RPMI8226 (cell line): ENCODE measurements at regions not wholly inside any gene's neighbourhood (a gene's known extent, or its start where the extent isn't known, plus 50 kb on each side); places are given as distances from the start of the nearest gene placed in this dataset.
"Not testable (repeated sequence)": the region's sequence is repeated elsewhere in the genome, so short reads cannot be mapped to it uniquely, and the experiment has no call there.

ENCODE experiments used
- DNase-seq: peaks from one replicate; pipeline ENCODE4 v3.0.0-alpha.2; 2015

- DNase-seq = not testable (repeated sequence)
Observed at GRCh38 chr9:2279138-2279537, 264.0 kb downstream of the SMARCA2 start.

- DNase-seq = no peak
Observed at GRCh38 chr9:2281031-2281802, 266.1 kb downstream of the SMARCA2 start.

- no peak for DNase-seq
Observed at GRCh38 chr9:2281803-2282185, 266.6 kb downstream of the SMARCA2 start.

GRCh38 chr9:2284770-2285169 is 269.6 kb downstream of the SMARCA2 start:
- no peak for DNase-seq

GRCh38 chr9:2285416-2286332 is 270.5 kb downstream of the SMARCA2 start:
- no peak for DNase-seq

- no peak for DNase-seq
Observed at GRCh38 chr9:2286333-2286705, 271.2 kb downstream of the SMARCA2 start.

- DNase-seq = no peak
Observed at GRCh38 chr9:2286825-2287455, 271.8 kb downstream of the SMARCA2 start.

- no peak for DNase-seq
Observed at GRCh38 chr9:2288309-2288708, 273.2 kb downstream of the SMARCA2 start.

- DNase-seq = no peak
Observed at GRCh38 chr9:2289263-2289662, 274.1 kb downstream of the SMARCA2 start.

- no peak for DNase-seq
Observed at GRCh38 chr9:2290382-2290781, 275.2 kb downstream of the SMARCA2 start.

- DNase-seq = no peak
Observed at GRCh38 chr9:2291980-2292704, 277.0 kb downstream of the SMARCA2 start.

GRCh38 chr9:2292733-2293132 is 277.6 kb downstream of the SMARCA2 start:
- no peak for DNase-seq

- DNase-seq = no peak
Observed at GRCh38 chr9:2297771-2298170, 282.6 kb downstream of the SMARCA2 start.

- DNase-seq = no peak
Observed at GRCh38 chr9:2298217-2298616, 283.1 kb downstream of the SMARCA2 start.

GRCh38 chr9:2299156-2299842 is 284.2 kb downstream of the SMARCA2 start:
- no peak for DNase-seq

GRCh38 chr9:2299843-2300205 is 284.7 kb downstream of the SMARCA2 start:
- DNase-seq = no peak

GRCh38 chr9:2300325-2300724 is 285.2 kb downstream of the SMARCA2 start:
- DNase-seq = no peak

- no peak for DNase-seq
Observed at GRCh38 chr9:2302606-2303005, 287.5 kb downstream of the SMARCA2 start.

GRCh38 chr9:2303056-2303455 is 287.9 kb downstream of the SMARCA2 start:
- no peak for DNase-seq

GRCh38 chr9:2307480-2307879 is 292.3 kb downstream of the SMARCA2 start:
- no peak for DNase-seq

- no peak for DNase-seq
Observed at GRCh38 chr9:2311920-2312319, 296.8 kb downstream of the SMARCA2 start.

GRCh38 chr9:2313512-2313911 is 298.4 kb downstream of the SMARCA2 start:
- no peak for DNase-seq
